ENCODE measurements at regions not wholly inside any gene's neighbourhood (a gene's known extent, or its start where the extent isn't known, plus 50 kb on each side); places are given as distances from the start of the nearest gene placed in this dataset. TPM values are rescaled to one million over a fixed set of nuclear protein-coding genes. Genes with fewer than 3 reads are reported as not detected.

Small RNAs in the stretch of these regions (small RNA-seq; reads per million reads assigned to genes)
- not detected for gene PARP1P2 (ENCODE audit: insufficient read length, low read depth)
